IPS-18c (cell line): ENCODE measurements at regions not wholly inside any gene's neighbourhood (a gene's known extent, or its start where the extent isn't known, plus 50 kb on each side); places are given as distances from the start of the nearest gene placed in this dataset.

ENCODE experiments used
- H3K4me3 ChIP-seq: 2 replicates; pipeline ENCODE4 v1.7.0; 2013; ENCODE audit warnings: low read depth, mild to moderate bottlenecking, low read length, moderate library complexity; ENCODE audit not compliant: insufficient read depth
- H3K9me3 ChIP-seq: one replicate; pipeline ENCODE4 v1.6.1; 2013; ENCODE audit warnings: mild to moderate bottlenecking, low read length, moderate library complexity; ENCODE audit not compliant: control insufficient read depth, insufficient read depth

DNA sequence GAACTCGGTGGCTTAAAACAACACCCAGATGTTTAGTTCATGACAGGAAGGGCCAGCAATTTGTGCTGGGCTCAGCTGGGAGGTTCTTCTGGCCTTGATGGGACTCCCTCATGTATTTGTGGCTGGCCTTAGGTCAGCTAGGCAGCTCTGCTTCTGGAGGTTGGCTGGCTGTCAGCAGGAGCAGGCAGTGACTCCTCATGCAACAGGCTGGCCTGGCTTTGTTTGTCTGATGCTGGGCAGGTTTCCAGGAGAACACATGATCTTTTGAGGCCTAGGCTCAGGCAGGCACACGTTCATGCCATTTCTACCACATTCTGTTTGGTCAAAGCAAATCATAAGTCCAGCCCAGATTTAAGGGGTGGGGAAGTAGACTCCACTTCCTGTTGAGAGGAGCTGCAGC, 571.2 kb downstream of the TBC1D22A start:
- Histone ChIP-seq H3K9me3 (peaks cover 23% of the 10 kb centered on the region), H3K4me3 (no peak overlapping the region; the same call in 1 of the 2 replicates)

DNA sequence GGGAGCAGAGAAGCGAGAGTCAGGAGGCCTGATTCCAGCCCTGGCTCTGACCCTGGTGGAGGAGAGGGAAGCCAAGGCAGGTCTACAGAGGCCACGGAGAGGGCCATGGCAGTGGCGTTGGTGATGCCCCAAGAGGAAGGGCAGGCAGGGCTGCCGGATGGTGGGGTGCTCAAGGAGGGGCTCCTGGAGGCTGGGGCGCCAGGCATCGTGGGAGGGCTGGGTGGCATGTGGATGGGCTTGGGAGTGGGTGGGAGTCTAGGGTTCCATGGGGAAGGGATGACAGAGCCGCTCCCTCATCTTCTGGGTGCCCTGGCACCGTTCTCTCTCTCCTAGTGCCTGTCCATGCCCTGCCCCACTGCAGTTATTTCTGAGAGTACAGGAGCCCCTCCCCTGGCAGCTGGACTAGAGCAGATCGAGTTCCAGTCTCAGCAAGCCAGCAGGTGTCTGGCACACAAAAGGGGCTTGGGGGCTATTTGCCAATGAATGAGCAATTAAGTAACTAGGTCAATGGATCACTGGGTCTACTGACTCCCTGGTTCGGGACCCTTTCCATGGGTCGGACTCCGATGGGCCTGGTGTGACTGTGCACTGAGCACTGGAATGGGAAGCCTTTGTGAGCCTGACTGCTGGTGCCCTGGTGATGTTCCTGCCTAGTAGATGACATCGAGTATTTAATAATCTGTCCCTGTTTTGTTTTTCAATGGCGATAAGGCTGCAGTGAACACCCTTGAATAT, 570.0 kb downstream of the TBC1D22A start:
- peaks cover 23% of the 10 kb centered on the region for H3K9me3 ChIP-seq

DNA sequence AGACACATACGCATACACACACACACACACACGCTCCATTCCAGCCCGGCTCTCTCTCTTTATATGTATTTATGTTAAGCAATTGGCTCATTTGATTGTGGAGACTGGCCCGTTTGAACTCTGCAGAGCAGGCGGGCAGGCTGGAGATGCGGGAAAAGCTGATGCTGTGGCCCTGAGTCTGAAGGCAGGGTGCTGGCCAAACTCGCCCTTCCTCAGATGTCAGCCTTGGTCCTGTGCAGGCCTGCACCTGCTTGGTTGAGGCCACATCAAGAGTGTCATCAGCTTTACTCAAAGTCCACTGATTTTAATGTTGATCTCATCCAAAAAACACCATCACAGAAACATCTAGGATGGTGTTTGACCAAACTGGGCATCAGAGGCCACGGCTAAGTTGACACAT, 569.3 kb downstream of the TBC1D22A start:
- H3K9me3 ChIP-seq = peaks cover 25% of the 10 kb centered on the region
- H3K4me3 ChIP-seq = peak overlapping the region; percentile 15; the same call in 1 of the 2 replicates

More for the DNA sequence above, 570.0 kb downstream of the TBC1D22A start:
- H3K4me3 ChIP-seq = no peak overlapping the region

DNA sequence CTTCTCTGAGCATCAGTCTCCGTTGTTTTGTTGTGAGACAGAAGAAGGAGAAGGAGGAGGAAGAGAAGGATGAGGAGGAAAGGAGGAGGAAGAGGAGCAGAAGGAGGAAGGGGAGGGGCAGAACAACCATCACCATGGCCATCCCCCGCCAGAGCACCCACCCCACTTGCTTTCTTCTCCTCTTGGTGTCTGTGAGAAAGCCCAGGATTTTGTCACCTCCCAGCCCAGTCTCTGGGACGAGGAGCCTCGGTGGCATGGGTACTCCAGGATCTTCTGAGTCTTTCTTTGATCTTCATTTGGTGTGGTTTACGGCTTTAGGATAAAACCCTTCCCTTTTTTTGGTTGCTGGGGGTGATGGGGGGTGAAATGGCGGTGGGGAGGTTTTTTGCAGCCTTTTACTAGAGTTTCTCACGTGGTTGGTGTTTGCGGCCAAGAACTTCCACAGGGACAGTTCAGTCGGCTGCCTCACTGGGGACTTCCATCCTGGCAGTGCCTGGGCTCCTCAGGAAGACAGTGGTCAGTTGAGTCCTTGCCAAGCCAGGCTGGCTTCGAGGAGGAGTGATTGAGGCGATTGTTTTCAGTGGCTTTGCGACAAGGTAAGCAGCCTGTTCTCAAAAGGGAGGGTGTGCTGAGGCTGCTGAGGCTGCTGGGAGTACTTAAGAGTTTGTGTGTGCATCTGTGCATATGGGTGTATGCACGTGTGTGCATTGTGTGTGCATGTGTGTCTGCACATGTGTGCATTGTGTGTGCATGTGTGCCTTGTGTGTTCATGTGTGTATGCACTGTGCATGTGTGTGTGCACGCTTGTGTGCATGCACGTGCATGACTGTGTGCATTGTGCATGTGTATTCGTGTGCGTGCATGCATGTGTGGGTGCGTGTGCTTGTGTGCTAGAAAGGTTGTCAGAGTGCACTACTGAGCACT, 567.5 kb downstream of the TBC1D22A start:
- no peak overlapping the region for H3K4me3 ChIP-seq
- H3K9me3 ChIP-seq = peaks cover 22% of the 10 kb centered on the region

DNA sequence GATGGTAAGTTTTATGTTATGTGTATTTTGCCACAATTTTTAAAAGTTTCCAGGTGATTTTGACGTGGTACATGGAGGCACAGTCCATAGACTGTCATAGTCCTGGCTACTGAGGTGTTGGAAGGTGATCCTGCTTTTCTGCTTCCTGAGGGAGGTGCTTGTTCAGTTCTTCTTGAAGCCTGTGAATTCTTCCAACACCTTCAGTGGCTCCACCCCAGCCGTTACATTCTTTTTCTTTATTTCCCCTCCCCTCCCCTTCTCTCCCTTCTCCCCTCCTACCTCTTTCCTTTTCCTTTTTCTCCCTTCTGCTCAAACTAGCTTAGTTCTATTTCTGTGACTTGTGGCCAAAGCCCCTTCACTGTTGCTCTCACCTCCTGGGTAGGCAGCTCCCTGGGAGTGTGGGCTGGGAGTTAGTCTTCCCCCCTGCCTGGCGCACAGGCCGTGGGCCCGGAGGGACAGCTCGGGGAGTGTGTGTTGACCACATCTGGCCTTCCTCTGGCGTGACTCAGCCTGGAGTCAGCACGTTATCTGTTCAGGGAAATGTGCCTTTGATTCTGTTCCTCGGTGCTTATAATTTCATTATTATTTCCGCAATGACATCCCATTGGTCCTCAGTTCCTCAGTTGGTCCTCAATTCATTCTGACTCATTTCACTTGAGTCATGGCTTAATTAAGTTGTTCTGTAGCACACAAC, 566.2 kb downstream of the TBC1D22A start:
- Histone ChIP-seq H3K4me3 (no peak overlapping the region), H3K9me3 (peaks cover 23% of the 10 kb centered on the region)

DNA sequence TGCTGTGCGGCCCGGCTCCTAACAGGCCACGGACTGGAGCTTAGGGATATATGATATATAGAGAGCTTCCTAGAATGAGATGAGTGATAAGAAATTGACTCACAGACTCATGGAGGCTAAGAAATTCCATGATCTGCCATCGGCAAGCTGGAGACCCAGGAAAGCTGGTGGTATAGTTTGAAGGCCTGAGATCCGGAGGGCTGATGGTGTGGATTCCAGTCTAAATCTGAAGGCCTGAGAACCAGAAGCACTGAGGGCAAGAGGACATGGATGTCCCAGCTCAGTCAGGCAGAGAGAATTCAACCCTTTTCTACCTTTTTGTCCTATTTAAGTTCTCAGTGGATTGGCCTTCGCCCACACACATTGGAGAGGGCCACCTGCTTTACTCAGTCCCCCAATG, 564.8 kb downstream of the TBC1D22A start:
- Histone ChIP-seq H3K9me3 (peaks cover 25% of the 10 kb centered on the region), H3K4me3 (no peak overlapping the region)

DNA sequence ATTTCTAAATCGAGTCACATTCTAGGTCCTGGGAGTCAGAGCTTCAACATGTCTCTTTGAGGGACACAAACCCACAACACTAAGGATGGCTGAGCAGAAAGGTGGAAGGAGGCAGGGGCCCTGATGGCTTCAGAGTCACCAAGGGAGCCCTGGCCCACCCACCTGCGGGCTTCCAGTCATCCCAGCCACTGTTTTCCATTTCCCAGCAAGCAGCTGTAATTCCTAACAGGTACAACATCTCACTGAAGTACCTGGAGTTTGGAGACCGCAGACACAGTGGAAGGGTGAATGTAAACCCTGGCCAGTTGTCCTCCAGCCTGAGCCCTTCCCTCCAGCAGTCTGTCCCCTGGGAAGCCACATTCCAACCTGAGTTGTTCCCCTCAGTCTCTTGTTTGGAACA, 562.8 kb downstream of the TBC1D22A start:
- H3K4me3 ChIP-seq = no peak overlapping the region; the same call in 1 of the 2 replicates

DNA sequence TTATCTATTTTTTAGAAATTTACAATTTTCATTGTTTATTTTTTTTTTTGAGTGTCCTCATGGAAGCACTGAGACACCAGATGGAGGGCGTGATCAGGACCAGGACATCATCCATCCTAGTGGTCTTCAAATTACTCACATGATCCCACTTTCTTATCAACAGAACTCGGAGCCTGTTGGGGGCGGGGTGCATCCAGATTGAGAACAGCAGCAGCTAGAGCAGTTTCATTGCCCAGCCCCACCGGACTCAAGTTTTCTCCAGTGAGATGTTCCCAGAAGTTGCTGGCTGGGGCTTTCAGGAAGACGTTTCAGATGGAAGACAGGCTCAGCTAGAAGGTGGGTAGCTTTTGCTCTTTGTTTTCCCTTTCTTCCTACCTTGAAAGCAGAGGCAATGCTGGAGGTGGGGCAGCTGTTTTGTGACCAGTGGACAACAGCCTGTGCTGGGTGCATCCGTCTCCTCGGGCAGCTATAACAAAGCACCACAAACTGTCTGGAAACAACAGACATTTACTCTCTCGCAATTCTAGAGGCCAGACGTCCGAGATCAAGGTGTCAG, 562.1 kb downstream of the TBC1D22A start:
- Histone ChIP-seq H3K4me3 (no peak overlapping the region), H3K9me3 (peaks cover 21% of the 10 kb centered on the region)

More for the DNA sequence above, 562.8 kb downstream of the TBC1D22A start:
- H3K9me3 ChIP-seq = peaks cover 21% of the 10 kb centered on the region

DNA sequence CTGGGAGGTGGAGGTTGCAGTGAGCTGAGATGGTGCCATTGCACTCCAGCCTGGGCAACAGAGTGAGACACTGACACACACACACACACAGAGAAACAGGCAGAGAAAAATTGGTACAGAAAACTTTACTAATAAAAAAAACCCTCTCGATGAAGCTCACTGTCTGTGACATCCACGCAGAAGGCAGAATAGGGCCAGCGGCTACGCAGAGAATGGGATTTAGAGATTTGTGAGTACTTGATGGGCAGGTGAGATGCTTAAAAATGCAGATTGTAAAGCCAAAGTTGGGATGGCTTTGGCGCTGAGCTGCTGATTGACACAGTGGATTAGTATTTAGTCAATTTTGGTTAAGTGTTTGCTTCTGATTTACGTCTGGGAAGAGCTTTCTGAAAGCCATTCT, 561.1 kb downstream of the TBC1D22A start:
- H3K4me3 ChIP-seq = no peak overlapping the region
- peaks cover 18% of the 10 kb centered on the region for H3K9me3 ChIP-seq

DNA sequence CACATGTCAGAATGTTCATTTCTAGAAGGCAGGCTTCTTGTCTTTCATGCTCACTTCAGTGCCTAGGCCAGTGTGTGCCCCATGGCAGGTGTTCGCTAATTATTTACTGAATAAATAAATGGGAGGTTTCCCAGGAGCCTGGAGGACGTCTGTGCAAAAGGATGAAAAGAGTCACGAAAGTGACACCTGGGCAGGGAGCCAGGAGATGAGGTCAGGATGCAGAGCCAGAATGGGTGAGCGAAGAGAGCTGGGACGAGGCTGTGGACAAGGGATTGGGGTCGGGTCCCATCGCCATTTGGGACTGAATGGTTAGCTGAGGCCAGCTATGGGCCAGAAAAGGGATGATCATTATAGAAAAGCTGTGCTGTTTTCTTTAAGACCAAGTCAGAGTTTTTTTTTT, 560.4 kb downstream of the TBC1D22A start:
- H3K4me3 ChIP-seq = peak overlapping the region; percentile 3; the same call in 1 of the 2 replicates
- peaks cover 21% of the 10 kb centered on the region for H3K9me3 ChIP-seq

DNA sequence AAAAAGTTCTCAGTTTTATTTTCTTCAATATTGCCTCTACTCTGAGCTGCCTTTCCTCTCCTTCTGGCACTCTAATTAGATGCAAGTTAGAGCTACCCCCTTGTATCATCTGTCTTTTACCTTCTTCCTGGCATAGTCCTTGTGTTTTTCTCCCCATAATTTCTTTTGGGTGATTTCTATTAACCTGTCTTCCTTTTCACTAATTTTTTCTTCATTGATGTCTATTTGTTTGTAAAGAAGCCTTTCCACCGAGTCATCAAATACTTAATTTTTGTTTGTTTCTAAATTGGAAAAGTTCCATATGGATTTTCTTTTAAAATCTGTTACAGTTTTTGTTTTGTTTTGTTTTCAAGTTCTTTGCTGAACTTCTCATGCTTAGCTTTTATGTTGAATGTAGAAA, 558.1 kb downstream of the TBC1D22A start:
- Histone ChIP-seq H3K9me3 (peaks cover 17% of the 10 kb centered on the region), H3K4me3 (no peak overlapping the region)

DNA sequence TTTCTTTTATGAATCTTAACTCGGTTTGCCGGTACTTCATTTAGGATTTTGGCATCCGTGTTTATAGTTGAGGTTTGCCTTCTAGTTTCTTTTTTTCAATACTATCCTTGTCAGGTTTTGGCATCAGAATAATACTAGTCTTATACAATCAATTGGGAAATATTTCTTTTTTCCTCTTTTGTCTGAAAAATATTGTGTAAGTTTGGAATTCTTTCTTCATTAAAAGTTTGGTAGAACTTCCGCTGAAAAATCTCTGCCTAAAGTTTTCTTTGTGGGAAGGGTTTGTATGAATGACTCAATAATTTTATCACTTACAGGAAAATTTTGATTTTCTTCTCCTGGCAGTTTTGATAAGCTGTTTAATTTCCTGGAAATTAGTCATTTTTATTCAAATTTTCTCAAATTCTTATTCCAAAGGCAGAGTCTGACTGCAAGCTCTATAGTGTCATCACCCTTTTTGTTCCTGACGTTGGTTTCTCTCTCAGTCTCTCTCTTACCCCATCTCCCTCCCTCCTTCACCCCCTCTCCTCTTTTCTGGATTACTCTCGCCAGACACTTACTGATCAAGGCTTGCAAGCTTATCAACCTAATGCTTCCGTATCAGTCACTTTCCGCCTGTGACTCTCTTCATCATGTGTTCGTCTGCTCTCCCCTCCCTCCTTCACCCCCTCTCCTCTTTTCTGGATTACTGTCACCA, 555.7 kb downstream of the TBC1D22A start:
- H3K4me3 ChIP-seq = no peak overlapping the region; the same call in 1 of the 2 replicates
- peaks cover 13% of the 10 kb centered on the region for H3K9me3 ChIP-seq

DNA sequence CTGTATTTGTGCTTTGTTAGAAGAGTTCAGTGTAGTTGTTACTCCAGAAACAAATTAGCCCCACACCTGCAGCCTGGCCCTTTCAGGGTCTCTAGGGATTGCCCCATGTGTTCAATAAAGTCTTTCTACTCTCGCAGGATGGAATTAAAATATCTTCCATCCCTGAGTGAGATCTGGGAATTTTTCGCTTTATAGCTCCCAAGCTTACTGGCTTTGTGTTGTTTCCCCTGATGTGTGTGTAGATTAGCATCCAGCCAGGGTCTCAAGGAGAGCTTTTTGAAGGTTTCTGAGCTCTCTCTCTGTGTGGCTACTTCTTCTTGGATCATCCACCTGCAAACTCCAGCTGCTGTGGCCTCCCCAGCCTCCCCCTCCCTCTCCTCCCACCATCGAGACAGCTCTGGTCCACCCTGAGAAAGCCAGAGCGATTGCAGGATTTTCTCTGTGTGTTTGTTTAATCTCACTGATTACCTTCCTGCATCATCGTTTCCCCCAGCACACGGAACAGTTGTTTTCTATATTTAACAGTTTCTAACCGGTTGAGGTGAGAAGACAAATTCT, 553.5 kb downstream of the TBC1D22A start:
- Histone ChIP-seq H3K4me3 (no peak overlapping the region), H3K9me3 (peaks cover 2% of the 10 kb centered on the region)

DNA sequence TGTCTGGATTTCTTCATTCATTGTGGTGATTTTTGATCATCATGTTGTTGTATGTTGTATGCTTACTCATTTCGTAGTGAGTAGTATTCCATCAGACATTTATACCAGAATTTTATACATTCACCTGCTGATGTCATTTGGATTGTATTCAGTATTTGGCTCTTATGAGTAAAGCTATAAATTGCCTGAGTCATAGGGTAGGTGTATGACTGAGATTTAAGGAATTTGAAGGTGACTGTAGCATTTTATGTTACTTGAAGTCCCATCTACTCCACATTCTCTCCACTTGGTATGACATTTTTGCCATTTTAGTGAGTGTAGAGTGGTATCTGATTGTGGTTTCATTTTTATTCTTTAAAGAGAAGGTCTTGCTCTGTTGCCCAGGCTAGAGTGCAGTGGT, 548.2 kb downstream of the TBC1D22A start:
- H3K9me3 ChIP-seq = peaks cover 19% of the 10 kb centered on the region
- no peak overlapping the region for H3K4me3 ChIP-seq

DNA sequence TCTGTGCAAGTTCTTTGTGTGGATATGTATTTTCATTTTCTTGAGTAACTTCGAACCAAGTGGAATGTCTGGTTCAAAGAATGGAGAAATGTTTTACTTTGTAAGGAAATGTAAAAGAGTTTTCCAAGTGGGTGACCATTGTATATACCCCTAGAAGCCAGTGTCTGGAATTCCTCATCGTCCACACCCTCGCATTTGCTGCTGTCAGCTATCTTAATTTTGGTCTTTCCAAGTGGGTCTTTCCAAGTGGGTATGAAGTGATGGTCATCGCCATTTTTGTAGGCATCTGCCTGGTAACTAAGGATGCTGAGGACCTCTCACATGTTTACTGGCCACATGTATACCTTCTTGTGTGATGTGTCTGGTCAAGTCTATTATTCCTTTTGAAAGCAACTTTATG, 547.5 kb downstream of the TBC1D22A start:
- H3K4me3 ChIP-seq = no peak overlapping the region
- H3K9me3 ChIP-seq = peaks cover 19% of the 10 kb centered on the region

DNA sequence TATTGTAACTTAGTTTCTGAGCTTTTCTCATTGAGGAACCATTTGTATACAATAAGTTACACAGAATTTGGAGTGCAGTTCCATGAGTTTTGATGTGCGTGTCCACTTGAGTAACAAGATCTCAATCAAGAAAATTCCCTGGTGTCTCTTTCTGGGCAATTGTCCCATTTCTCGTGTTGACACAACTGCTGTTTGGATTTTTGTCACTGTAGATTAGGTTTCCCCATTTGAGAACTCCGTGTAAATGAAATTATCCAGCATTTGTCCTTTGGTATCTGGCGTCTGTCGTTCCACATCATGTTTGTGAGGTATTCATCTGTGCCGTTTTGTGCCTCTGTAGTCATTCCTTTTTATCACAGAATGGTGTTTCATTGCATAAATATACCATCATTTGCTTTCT, 547.0 kb downstream of the TBC1D22A start:
- Histone ChIP-seq H3K9me3 (peaks cover 19% of the 10 kb centered on the region), H3K4me3 (no peak overlapping the region)
